Skin epidermis (tissue), 12 donors: ENCODE measurements at regions not wholly inside any gene's neighbourhood (a gene's known extent, or its start where the extent isn't known, plus 50 kb on each side); places are given as distances from the start of the nearest gene placed in this dataset.
"Not testable (repeated sequence)": the region's sequence is repeated elsewhere in the genome, so short reads cannot be mapped to it uniquely, and the experiment has no call there.

ENCODE experiments used
- H3K27ac ChIP-seq, 21 experiments: fragments of 200-600 bp; sonication (generic) in 11 of 21; one replicate each; pipeline ENCODE4 v1.5.0; 2020; ENCODE audit warnings: mild to moderate bottlenecking in 3 of 21, inconsistent platforms in 2 of 21, moderate library complexity in 2 of 21
- H3K4me3 ChIP-seq, 7 experiments: fragments of 200-600 bp; sonication (generic) in 2 of 7; one replicate each; pipeline ENCODE4 v1.5.0; 2020; ENCODE audit warnings: inconsistent platforms in 2 of 7, mild to moderate bottlenecking in 2 of 7, moderate library complexity in 1 of 7

GRCh38 chr16:5330058-5330457 lies 232.5 kb upstream of the EEF2KMT start:
- H3K27ac ChIP-seq: no peak overlapping the region
- H3K4me3 ChIP-seq: no peak overlapping the region

DNA sequence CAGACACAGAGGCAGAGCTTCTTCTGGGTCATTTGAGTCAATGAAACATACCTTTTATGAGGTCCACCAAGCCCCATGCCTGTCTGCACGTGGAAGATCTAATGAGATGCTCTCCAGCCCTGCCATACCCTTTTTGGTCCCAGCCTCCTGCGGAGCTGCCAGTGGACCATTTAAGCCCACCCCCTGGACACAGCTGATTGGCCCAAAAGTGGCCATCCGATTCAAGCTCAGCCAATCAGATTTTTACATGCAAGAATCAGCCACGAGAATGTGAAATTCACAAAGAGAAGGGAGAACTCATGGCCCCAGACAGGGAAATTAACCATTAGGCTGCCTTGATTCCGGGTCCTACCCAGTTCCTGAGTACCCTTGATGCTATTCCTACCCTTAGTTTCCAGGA lies 231.0 kb upstream of the EEF2KMT start:
- no peak overlapping the region for H3K4me3 ChIP-seq
- H3K27ac ChIP-seq: no peak overlapping the region

GRCh38 chr16:5326395-5326794 lies 228.8 kb upstream of the EEF2KMT start:
- no peak overlapping the region for H3K4me3 ChIP-seq
- H3K27ac ChIP-seq: no peak overlapping the region

DNA sequence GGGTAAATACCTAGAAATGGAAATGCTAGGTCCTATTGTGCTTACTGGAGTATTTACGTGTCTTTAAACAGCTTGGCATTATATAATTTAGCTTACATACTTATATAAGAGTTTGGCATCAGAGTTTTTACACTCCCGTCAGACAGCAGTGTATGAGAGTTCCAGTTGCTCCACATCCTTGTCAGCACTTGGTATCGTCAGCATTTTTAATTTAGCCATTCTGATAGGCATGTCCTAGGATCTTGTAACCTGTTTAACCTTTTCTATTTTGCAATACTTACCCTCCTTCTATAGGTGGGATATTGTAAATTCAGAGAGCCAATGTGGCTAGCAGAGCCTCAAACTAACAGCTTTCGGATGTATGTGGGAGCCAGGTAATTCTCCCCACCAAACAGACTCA lies 228.3 kb upstream of the EEF2KMT start:
- no peak overlapping the region for H3K27ac ChIP-seq
- H3K4me3 ChIP-seq: no peak overlapping the region

- Histone ChIP-seq H3K4me3 (no peak overlapping the region), H3K27ac (no peak overlapping the region)
Measured at GRCh38 chr16:5323284-5324141, 225.9 kb upstream of the EEF2KMT start.

GRCh38 chr16:5321930-5322329 lies 224.3 kb upstream of the EEF2KMT start:
- H3K27ac ChIP-seq: no peak overlapping the region

DNA sequence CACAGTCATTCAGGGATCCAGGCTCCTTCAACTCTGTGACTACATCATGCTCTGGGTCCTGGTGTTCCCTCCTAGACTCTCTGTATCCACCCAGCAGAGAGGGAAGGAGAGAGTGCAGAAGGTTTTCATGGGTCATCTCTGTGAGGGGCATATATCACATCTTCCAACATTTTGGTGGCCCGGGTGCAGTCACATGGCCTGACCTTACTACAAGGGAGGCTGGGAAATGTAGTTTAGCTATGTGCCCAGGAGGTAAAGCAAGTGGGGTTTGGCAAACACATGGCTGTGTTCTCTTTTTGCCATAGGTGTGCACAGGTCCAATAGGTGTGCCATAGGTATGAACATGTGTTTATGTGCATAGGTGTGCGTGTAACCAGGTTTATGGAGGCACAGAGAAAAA lies 222.2 kb upstream of the EEF2KMT start:
- Histone ChIP-seq H3K4me3 (no peak overlapping the region), H3K27ac (no peak overlapping the region)

More at GRCh38 chr16:5321930-5322329, 224.3 kb upstream of the EEF2KMT start:
- no peak overlapping the region for H3K4me3 ChIP-seq

GRCh38 chr16:5315914-5316313 lies 218.3 kb upstream of the EEF2KMT start:
- Histone ChIP-seq H3K27ac (no peak overlapping the region), H3K4me3 (no peak overlapping the region)

GRCh38 chr16:5314377-5314776 lies 216.8 kb upstream of the EEF2KMT start:
- no peak overlapping the region for H3K27ac ChIP-seq
- no peak overlapping the region for H3K4me3 ChIP-seq

GRCh38 chr16:5309946-5310611 lies 212.5 kb upstream of the EEF2KMT start:
- Histone ChIP-seq H3K27ac (no peak overlapping the region), H3K4me3 (no peak overlapping the region)

GRCh38 chr16:5305023-5305422 lies 207.4 kb upstream of the EEF2KMT start:
- H3K27ac ChIP-seq: no peak overlapping the region
- H3K4me3 ChIP-seq: no peak overlapping the region

DNA sequence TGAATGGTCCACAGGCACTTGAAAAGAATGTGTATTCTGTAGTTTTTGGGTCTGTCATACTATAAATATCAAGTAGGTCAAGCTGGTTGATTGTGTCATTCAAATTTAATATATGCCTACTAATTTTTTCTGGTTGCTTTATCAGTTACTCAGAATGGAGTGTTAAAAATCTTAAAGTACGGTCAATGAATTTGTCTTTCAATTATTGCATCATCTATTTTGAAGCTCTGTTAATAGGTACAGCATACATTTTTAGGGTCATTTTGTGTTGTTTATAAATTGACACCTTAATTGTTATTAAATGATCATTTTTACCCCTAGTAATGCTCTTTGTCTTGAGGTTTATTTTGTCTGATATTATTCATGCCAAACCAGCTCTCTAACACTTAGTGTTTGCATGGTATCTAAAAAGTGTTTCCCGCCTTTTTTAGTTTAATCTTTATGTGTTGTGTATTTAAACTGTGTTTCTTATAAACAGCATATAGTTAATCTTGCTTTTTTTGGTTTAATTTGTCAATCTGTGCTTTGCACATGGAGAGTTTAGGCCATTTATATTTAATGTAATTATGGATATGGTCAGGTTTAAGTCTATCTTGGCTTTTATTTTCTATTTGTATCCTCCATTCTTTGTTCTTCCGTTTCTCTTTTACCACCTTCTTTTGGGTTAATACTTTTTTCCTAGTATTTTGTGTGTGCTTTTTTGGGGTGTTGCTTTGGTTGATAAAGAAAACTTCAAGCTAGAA lies 204.9 kb upstream of the EEF2KMT start:
- no peak overlapping the region for H3K27ac ChIP-seq
- no peak overlapping the region for H3K4me3 ChIP-seq

DNA sequence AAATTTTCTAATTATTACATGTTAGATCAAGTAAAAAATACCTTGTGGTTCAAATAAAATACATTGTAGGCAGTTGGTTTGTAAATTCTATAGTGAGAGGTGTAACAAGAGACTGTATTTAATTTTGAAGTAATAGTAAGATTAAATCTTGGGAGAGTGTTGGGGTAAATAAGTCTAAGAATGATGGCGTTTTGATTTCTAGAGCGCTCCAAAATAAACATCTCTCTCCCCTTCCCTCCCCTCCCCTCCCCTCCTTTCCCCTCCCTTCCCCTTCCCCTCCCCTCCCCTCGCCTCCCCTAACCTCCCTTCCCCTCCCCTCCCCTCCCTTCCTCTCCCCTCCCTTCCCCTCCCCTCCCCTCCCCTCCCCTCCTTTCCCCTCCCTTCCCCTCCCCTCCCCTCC lies 200.6 kb upstream of the EEF2KMT start:
- no peak overlapping the region for H3K4me3 ChIP-seq
- H3K27ac ChIP-seq: no peak overlapping the region

DNA sequence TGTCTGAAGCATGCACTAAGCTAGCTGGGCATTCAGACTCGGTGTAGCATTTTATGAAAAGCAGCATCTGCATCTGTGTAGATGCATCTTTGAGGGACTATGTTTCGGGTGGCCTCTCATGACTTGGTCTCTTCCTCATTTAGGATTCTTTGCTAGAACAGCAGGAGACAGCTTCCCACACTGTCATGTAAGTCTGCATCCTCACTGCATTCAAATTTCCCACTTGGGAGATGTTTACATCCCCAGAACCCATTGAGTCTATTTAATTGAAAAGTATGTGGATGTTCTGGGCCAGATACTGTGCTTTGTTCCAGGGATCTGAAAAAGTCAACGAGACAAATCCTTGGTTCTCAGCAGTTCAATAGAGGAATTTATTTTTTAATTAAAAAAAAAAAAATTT lies 198.6 kb upstream of the EEF2KMT start:
- Histone ChIP-seq H3K4me3 (no peak overlapping the region), H3K27ac (no peak overlapping the region)

- H3K27ac ChIP-seq: not testable (repeated sequence)
Measured at GRCh38 chr16:5295304-5295703, 197.7 kb upstream of the EEF2KMT start.

GRCh38 chr16:5282152-5282551 lies 184.6 kb upstream of the EEF2KMT start:
- not testable (repeated sequence) for H3K4me3 ChIP-seq, H3K27ac ChIP-seq

More at GRCh38 chr16:5295304-5295703, 197.7 kb upstream of the EEF2KMT start:
- not testable (repeated sequence) for H3K4me3 ChIP-seq

DNA sequence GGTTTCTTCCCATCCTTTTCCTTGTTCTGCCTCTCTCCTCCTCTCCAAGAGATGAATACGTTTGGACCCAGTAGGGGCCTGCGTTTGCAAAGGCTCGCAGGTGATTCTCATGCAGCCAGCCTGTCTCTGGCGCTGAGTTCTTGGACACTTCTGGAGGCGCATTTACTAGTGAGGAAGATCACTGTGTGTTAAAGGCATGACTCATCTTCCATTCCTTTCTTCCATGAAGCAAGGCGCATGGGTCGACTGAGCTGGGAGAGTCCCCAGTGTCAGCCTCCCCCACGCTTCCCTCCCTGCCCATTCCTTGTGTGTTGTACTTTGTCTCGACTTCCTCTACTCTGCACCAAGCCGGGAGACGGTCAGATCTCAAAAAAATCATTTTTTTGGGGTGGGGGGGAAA lies 159.9 kb upstream of the EEF2KMT start:
- no peak overlapping the region for H3K27ac ChIP-seq

GRCh38 chr16:5252791-5253190 lies 155.2 kb upstream of the EEF2KMT start:
- Histone ChIP-seq H3K4me3 (no peak overlapping the region), H3K27ac (no peak overlapping the region)

More for the DNA sequence above, 159.9 kb upstream of the EEF2KMT start:
- no peak overlapping the region for H3K4me3 ChIP-seq

- not testable (repeated sequence) for H3K27ac ChIP-seq, H3K4me3 ChIP-seq
Measured at GRCh38 chr16:5247403-5247802, 149.8 kb upstream of the EEF2KMT start.

- peak overlapping the region in 2 of 7 experiments; percentile 8 to 24 for H3K4me3 ChIP-seq
Measured at GRCh38 chr16:5240278-5240626, 142.7 kb upstream of the EEF2KMT start.

More at GRCh38 chr16:5240278-5240626, 142.7 kb upstream of the EEF2KMT start:
- H3K27ac ChIP-seq: not testable (repeated sequence)
